ENCODE measurements at regions not wholly inside any gene's neighbourhood (a gene's known extent, or its start where the extent isn't known, plus 50 kb on each side); places are given as distances from the start of the nearest gene placed in this dataset.

- Histone ChIP-seq H4K8ac (replicated peaks; ENCODE audit: insufficient read length, low read depth, low read length) (no peak overlapping the region), H3K27ac (ENCODE audit: insufficient read length, low read depth, low read length) (no peak overlapping the region), H3K4ac (ENCODE audit: low read depth, low read length) (no peak overlapping the region), H3K4me1 (ENCODE audit: insufficient read depth, low read length) (no peaks in the 10 kb centered on the region), H3K79me1 (ENCODE audit: insufficient read depth, low read depth, low read length, poor library complexity, severe bottlenecking) (no peaks in the 10 kb centered on the region), H3K9ac (ENCODE audit: extremely low read depth, insufficient read length, low read length) (no peak overlapping the region), H3K9me3 (ENCODE audit: control insufficient read depth, low read depth, low read length) (no peaks in the 10 kb centered on the region), H2BK20ac (ENCODE audit: low read depth, low read length, poor library complexity, severe bottlenecking) (no peak overlapping the region), H2BK5ac (ENCODE audit: insufficient read length, low read length) (no peak overlapping the region), H4K20me1 (ENCODE audit: control insufficient read depth, insufficient read depth, insufficient read length) (no peaks in the 10 kb centered on the region), H3K4me2 (ENCODE audit: insufficient read depth, insufficient read length, low read length) (no peak overlapping the region), H3K18ac (ENCODE audit: insufficient read length, low read depth, low read length) (no peak overlapping the region), H3K23me2 (ENCODE audit: insufficient read length, low read depth, low read length, poor library complexity, severe bottlenecking) (no peaks in the 10 kb centered on the region), H3K79me2 (ENCODE audit: insufficient read depth, low read length) (no peaks in the 10 kb centered on the region), H4K5ac (ENCODE audit: insufficient read length, low read depth, low read length) (no peak overlapping the region), H3K23ac (ENCODE audit: insufficient read length, low read depth, low read length) (no peak overlapping the region), H2BK12ac (ENCODE audit: insufficient read length, low read depth, low read length) (no peak overlapping the region), H3K27me3 (ENCODE audit: insufficient read depth, low read length) (no peaks in the 10 kb centered on the region), H2BK120ac (ENCODE audit: low read depth, low read length, poor library complexity, severe bottlenecking) (no peak overlapping the region), H3K56ac (ENCODE audit: insufficient read length, low read depth, low read length) (no peak overlapping the region), H3K14ac (ENCODE audit: insufficient read depth, low read length) (no peak overlapping the region), H2AFZ (ENCODE audit: low read length) (no peak overlapping the region), H4K91ac (ENCODE audit: insufficient read length, low read depth, low read length) (no peak overlapping the region), H3T11ph (ENCODE audit: low read length) (no peak overlapping the region), H2AK5ac (ENCODE audit: insufficient read length, low read length) (no peak overlapping the region), H2BK15ac (ENCODE audit: low read depth, low read length) (no peak overlapping the region)
- DNase-seq = no peak
- Mint-ChIP-seq H3K9me3 (no peaks in the 10 kb centered on the region), H3K4me1 (no peaks in the 10 kb centered on the region), H3K27me3 (ENCODE audit: low read depth) (no peaks in the 10 kb centered on the region), H3K4me3 (no peak overlapping the region), H3K36me3 (ENCODE audit: insufficient read depth in 1 of 3, low read depth in 3 of 3) (no peaks in the 10 kb centered on the region), H3K27ac (no peak overlapping the region)
- no CpG with 5 or more reads among the region's 4 CpGs for WGBS (ENCODE audit: extremely low coverage, insufficient read length, low lambda C conversion rate)
- TF ChIP-seq CTCF (conservative IDR thresholded peaks at IDR 0.05) = no peak
These were observed 1628.9 kb downstream of the PCDH7 start for GRCh38 chr4:32349026-32349425.

Data from H9 (cell line).